Nephron (organoid): ENCODE measurements at regions not wholly inside any gene's neighbourhood (a gene's known extent, or its start where the extent isn't known, plus 50 kb on each side); places are given as distances from the start of the nearest gene placed in this dataset.
A peak's percentile ranks its signal among the peaks of the same experiment; 100 is the strongest.

Experiments
- H3K27ac Mint-ChIP-seq, 3 experiments: 2 replicates each; pipeline ENCODE4 v1.8.0; 2020; ENCODE audit warnings: mixed read lengths in 3 of 3, mild to moderate bottlenecking in 2 of 3, moderate library complexity in 1 of 3
- H3K27me3 Mint-ChIP-seq: 2 replicates; pipeline ENCODE4 v1.8.0; 2021; ENCODE audit warnings: low read depth, mild to moderate bottlenecking, moderate library complexity, mixed read lengths
- H3K36me3 Mint-ChIP-seq: 2 replicates; pipeline ENCODE4 v1.8.0; 2020; ENCODE audit warnings: low read depth, mixed read lengths
- H3K4me1 Mint-ChIP-seq: 2 replicates; pipeline ENCODE4 v1.8.0; 2020; ENCODE audit warnings: mixed read lengths
- H3K4me3 Mint-ChIP-seq, 3 experiments: 2 replicates each; pipeline ENCODE4 v1.8.0; 2020; ENCODE audit warnings: mild to moderate bottlenecking in 3 of 3, mixed read lengths in 3 of 3, moderate library complexity in 2 of 3
- H3K9me3 Mint-ChIP-seq: 2 replicates; pipeline ENCODE4 v1.8.0; 2020; ENCODE audit warnings: mixed read lengths
- TF ChIP-seq, protein P1 (sequence below), 3 experiments: fragments of 200-600 bp; sonication (generic); IDR thresholded peaks; one replicate each; pipeline ENCODE4 v1.5.0; 2021; ENCODE audit warnings: antibody characterized with exemption in 3 of 3; ENCODE audit not compliant: unreplicated experiment in 3 of 3

GRCh38 chr3:124043023-124043422 lies 51.1 kb upstream of the ROPN1 start:
- H3K27ac Mint-ChIP-seq = no peak overlapping the region
- H3K9me3 Mint-ChIP-seq = no peaks in the 10 kb centered on the region
- no peak overlapping the region for H3K4me3 Mint-ChIP-seq
- H3K4me1 Mint-ChIP-seq = no peaks in the 10 kb centered on the region
- H3K36me3 Mint-ChIP-seq = no peaks in the 10 kb centered on the region
- H3K27me3 Mint-ChIP-seq = no peaks in the 10 kb centered on the region
- TF ChIP-seq, protein P1, sequence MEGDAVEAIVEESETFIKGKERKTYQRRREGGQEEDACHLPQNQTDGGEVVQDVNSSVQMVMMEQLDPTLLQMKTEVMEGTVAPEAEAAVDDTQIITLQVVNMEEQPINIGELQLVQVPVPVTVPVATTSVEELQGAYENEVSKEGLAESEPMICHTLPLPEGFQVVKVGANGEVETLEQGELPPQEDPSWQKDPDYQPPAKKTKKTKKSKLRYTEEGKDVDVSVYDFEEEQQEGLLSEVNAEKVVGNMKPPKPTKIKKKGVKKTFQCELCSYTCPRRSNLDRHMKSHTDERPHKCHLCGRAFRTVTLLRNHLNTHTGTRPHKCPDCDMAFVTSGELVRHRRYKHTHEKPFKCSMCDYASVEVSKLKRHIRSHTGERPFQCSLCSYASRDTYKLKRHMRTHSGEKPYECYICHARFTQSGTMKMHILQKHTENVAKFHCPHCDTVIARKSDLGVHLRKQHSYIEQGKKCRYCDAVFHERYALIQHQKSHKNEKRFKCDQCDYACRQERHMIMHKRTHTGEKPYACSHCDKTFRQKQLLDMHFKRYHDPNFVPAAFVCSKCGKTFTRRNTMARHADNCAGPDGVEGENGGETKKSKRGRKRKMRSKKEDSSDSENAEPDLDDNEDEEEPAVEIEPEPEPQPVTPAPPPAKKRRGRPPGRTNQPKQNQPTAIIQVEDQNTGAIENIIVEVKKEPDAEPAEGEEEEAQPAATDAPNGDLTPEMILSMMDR (IDR thresholded peaks at IDR 0.05; ENCODE audit: unreplicated experiment in 3 of 3) = no peak

DNA sequence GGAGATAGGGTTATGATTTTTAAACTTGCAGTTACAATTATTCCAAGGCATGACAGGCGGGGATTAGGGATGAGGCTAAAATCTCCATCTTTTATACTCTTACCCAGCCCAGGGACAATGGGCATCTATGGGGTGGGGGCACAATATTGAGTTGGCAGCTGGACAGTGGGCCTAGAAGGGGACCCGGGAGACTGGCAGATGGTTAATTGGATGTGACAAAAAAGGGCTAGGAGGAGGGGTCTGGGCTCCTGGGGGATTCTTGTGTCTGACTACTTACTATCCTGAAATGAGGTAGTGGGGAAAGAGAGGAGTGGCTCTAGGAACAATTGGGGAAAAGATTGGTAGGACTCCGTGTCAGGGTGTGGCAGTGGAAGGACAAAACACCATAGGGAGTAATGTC lies 53.0 kb upstream of the ROPN1 start:
- peaks cover 10% of the 10 kb centered on the region for H3K4me1 Mint-ChIP-seq
- H3K27me3 Mint-ChIP-seq = no peaks in the 10 kb centered on the region
- no peaks in the 10 kb centered on the region for H3K9me3 Mint-ChIP-seq
- TF ChIP-seq, protein P1 (IDR thresholded peaks at IDR 0.05; ENCODE audit: unreplicated experiment in 3 of 3) = no peak
- H3K4me3 Mint-ChIP-seq = no peak overlapping the region
- H3K27ac Mint-ChIP-seq = no peak overlapping the region
- H3K36me3 Mint-ChIP-seq = no peaks in the 10 kb centered on the region

DNA sequence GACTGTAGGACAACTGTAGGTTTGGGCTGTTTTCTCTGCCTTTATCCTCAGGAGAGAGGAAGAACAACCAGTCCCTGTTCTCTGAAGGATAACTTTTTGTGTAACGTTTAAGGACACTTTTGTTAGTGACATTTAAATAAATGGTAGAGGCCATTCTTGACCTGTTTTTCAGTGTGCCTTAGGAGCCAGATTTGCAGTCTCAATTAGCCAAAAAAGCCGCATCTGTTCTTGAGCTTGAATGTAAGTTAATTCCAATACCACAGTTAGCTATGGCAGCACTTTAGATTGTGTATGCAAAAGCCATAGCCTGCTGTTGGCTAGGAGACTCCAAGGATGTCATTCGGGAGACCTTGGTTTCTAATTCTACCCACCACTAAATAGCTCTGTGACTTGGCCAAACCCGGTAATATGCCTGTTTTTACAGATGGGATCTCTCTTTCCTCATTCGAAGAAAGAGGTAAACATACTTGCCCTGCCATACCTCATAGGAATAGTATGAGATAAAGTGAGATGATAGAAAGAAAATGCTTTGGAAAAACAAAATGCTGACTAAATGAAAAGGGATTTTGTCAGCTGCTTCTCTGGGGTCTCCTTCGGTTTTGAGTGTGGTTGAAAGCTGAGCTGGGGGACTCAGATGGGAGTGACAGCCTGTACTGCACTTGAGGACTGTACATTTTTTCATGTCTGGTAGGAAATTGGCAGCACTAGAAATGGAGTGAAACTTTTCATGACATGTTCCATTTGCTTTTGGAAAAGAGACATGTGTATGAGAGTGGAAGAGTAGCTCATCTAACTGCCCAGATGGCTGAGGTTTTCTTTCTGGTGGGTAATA lies 57.3 kb upstream of the ROPN1 start:
- Mint-ChIP-seq H3K27me3 (no peaks in the 10 kb centered on the region), H3K9me3 (no peaks in the 10 kb centered on the region), H3K27ac (no peak overlapping the region), H3K36me3 (no peaks in the 10 kb centered on the region), H3K4me3 (no peak overlapping the region), H3K4me1 (peaks cover 32% of the 10 kb centered on the region)
- TF ChIP-seq, protein P1 (IDR thresholded peaks at IDR 0.05; ENCODE audit: unreplicated experiment in 3 of 3) = no peak

- H3K27ac Mint-ChIP-seq = no peak overlapping the region
- no peaks in the 10 kb centered on the region for H3K9me3 Mint-ChIP-seq
- no peaks in the 10 kb centered on the region for H3K27me3 Mint-ChIP-seq
- H3K4me3 Mint-ChIP-seq = no peak overlapping the region
- TF ChIP-seq, protein P1 (IDR thresholded peaks at IDR 0.05; ENCODE audit: unreplicated experiment in 3 of 3) = no peak
- H3K4me1 Mint-ChIP-seq = peaks cover 51% of the 10 kb centered on the region
- no peaks in the 10 kb centered on the region for H3K36me3 Mint-ChIP-seq
Measured at GRCh38 chr3:124051636-124052035, 59.7 kb upstream of the ROPN1 start.

DNA sequence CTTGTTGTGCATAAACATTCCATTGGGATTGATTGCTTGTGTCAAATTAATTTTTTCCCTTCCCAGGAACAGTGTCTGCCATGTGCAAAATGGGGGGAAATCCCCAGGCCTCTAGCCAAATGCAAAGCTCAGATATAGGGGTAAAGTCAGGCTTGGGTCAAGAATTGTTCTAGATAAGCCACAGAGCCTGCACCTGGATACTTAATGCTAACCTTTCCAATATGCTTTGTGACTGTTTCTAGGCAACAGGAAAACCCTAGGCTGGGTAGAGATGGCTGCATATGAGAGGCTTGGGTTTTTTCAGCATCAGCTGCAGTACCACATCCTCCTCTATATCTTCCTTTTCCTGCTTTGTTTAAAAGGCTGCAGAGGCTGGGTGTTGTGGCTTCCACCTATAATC lies 61.9 kb upstream of the ROPN1 start:
- no peak overlapping the region for H3K27ac Mint-ChIP-seq
- peaks cover 4% of the 10 kb centered on the region for H3K9me3 Mint-ChIP-seq
- TF ChIP-seq, protein P1 (IDR thresholded peaks at IDR 0.05; ENCODE audit: unreplicated experiment in 3 of 3) = no peak
- H3K4me3 Mint-ChIP-seq = no peak overlapping the region
- peaks cover 64% of the 10 kb centered on the region for H3K4me1 Mint-ChIP-seq
- peaks cover 13% of the 10 kb centered on the region for H3K36me3 Mint-ChIP-seq
- no peaks in the 10 kb centered on the region for H3K27me3 Mint-ChIP-seq

DNA sequence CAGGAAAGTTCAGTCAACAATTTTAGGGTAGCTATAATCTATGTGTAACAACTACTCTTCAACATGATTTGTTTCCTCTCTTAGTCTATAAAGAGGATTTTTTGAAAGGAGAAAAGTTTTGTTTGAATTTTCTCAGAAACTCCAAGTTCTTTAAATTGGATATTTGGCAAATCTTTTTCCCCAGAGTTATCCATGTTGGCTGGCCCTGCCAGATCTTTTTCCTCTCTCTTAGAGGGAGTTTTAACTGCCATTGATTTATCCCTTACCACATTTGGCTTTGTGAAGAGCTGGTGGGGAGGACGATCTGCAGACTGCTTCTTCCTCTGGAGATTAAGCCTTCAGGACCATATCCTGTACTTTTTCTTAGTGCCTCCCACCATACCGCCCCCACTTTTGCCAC lies 64.9 kb upstream of the ROPN1 start:
- Mint-ChIP-seq H3K4me1 (peaks cover 38% of the 10 kb centered on the region), H3K9me3 (peaks cover 4% of the 10 kb centered on the region), H3K27ac (peak overlapping the region; percentile 41 to 87 (median 69)), H3K27me3 (no peaks in the 10 kb centered on the region), H3K4me3 (peak overlapping the region in 1 of 3 experiments; percentile 0), H3K36me3 (peaks cover 18% of the 10 kb centered on the region)
- TF ChIP-seq, protein P1 (IDR thresholded peaks at IDR 0.05; ENCODE audit: unreplicated experiment in 3 of 3) = no peak
